Endothelial cell of umbilical vein (primary cell): ENCODE measurements at regions not wholly inside any gene's neighbourhood (a gene's known extent, or its start where the extent isn't known, plus 50 kb on each side); places are given as distances from the start of the nearest gene placed in this dataset.

Experiments
- BruUV-seq: library from RNA; stranded (reverse); fragments of 400-500 nt; replicated peaks from 2 replicates; lab custom pipeline; 2021; lab: Mats Ljungman, UMichigan
- CTCF ChIA-PET: fragments of 300-600, 350-600 bp; sonication (Branson Sonifier 250); formaldehyde crosslinking; loops from one replicate; lab custom pipeline; 2021; ENCODE audit warnings: antibody characterized with exemption, inconsistent platforms; lab: Charles Lee
- POLR2A ChIA-PET: fragments of 300-600, 350-600 bp; sonication (Branson Sonifier 250); formaldehyde crosslinking; loops from one replicate; lab custom pipeline; 2021; ENCODE audit warnings: antibody characterized with exemption, inconsistent platforms; lab: Charles Lee
- DNase-seq: peaks from one replicate; pipeline ENCODE4 v3.0.0-alpha.2; 2011; ENCODE audit warnings: low read depth, low spot score
- FAIRE-seq: peaks from 2 replicates; lab custom pipeline; 2011; peaks lifted over from hg19 to GRCh38; lab: Jason Lieb, UNC
- H2AFZ ChIP-seq: 2 replicates; pipeline ENCODE4 v1.6.0; 2012; ENCODE audit warnings: low read depth, low read length, control low read depth, inconsistent platforms
- H3K27ac ChIP-seq: 2 replicates; pipeline ENCODE4 v1.5.1; 2011; ENCODE audit warnings: low read depth, mild to moderate bottlenecking, control low read depth, low read length, moderate library complexity; ENCODE audit not compliant: insufficient read depth
- H3K27me3 ChIP-seq, 2 experiments: 2 replicates each; pipeline versions ENCODE4 v1.6.0 to v1.6.1; 2011; ENCODE audit warnings: low read length in 2 of 2, mixed read lengths in 1 of 2; ENCODE audit not compliant: control insufficient read depth in 2 of 2, insufficient read depth in 2 of 2
- H3K36me3 ChIP-seq, 2 experiments: 2 replicates in 1 of 2; 3 replicates in 1 of 2; pipeline ENCODE4 v1.5.1; 2011; ENCODE audit warnings: low read length in 2 of 2, mild to moderate bottlenecking in 1 of 2, moderate library complexity in 1 of 2; ENCODE audit not compliant: control insufficient read depth in 2 of 2, insufficient read depth in 2 of 2; ENCODE audit errors: extremely low read depth in 1 of 2
- H3K4me1 ChIP-seq: 3 replicates; pipeline ENCODE4 v1.5.1; 2011; ENCODE audit warnings: mild to moderate bottlenecking, low read length; ENCODE audit not compliant: control insufficient read depth, insufficient read depth; ENCODE audit errors: extremely low read depth
- H3K4me2 ChIP-seq: 2 replicates; pipeline ENCODE4 v1.6.1; 2011; ENCODE audit warnings: low read length, control low read depth, mixed read lengths; ENCODE audit not compliant: insufficient read depth
- H3K4me3 ChIP-seq, 3 experiments: fragments of 200-600 bp in 1 of 3; sonication (generic), shearing (Covaris generic) in 1 of 3; replicated peaks in 1 of 3; 2 replicates each; pipeline ENCODE4 v1.5.1; 2011 to 2016; ENCODE audit warnings: control low read depth in 3 of 3, low read length in 3 of 3, mild to moderate bottlenecking in 2 of 3, inconsistent platforms in 1 of 3, low read depth in 1 of 3, moderate library complexity in 1 of 3; ENCODE audit not compliant: insufficient read depth in 1 of 3
- H3K79me2 ChIP-seq: 2 replicates; pipeline ENCODE4 v1.6.0; 2012; ENCODE audit warnings: low read length, inconsistent platforms; ENCODE audit not compliant: control insufficient read depth, insufficient read depth
- H3K9ac ChIP-seq: replicated peaks from 2 replicates; pipeline ENCODE3; 2011; ENCODE audit warnings: low read length, control low read depth; ENCODE audit not compliant: insufficient read depth; ENCODE audit errors: extremely low read depth
- H3K9me1 ChIP-seq: replicated peaks from 3 replicates; pipeline ENCODE4 v1.6.0; 2011; ENCODE audit warnings: mild to moderate bottlenecking, low read length; ENCODE audit not compliant: control insufficient read depth, insufficient read depth; ENCODE audit errors: extremely low read depth
- H3K9me3 ChIP-seq: replicated peaks from 2 replicates; pipeline ENCODE4 v1.5.1; 2012; ENCODE audit warnings: low read length, inconsistent platforms; ENCODE audit not compliant: control insufficient read depth, insufficient read depth
- H4K20me1 ChIP-seq: replicated peaks from 2 replicates; pipeline ENCODE3; 2011; ENCODE audit warnings: mild to moderate bottlenecking, low read length; ENCODE audit not compliant: control insufficient read depth, insufficient read depth; ENCODE audit errors: extremely low read depth
- CTCF ChIP-seq, 2 donors: IDR thresholded peaks; 1 replicate in 1 of 2; 2 replicates in 1 of 2; pipeline ENCODE4 v1.5.1; 2011; ENCODE audit warnings: low read length in 2 of 2, mild to moderate bottlenecking in 2 of 2, moderate library complexity in 2 of 2, control low read depth in 1 of 2, inconsistent platforms in 1 of 2, low read depth in 1 of 2; ENCODE audit not compliant: insufficient read depth in 1 of 2; ENCODE audit errors: extremely low read depth in 1 of 2
- EZH2 ChIP-seq: IDR thresholded peaks from 2 replicates; pipeline ENCODE4 v1.6.1; 2012; ENCODE audit warnings: borderline replicate concordance, low read depth, mild to moderate bottlenecking, moderate library complexity, low read length, inconsistent platforms; ENCODE audit not compliant: severe bottlenecking
- FOS ChIP-seq: IDR thresholded peaks from 2 replicates; pipeline ENCODE4 v1.6.1; 2011; ENCODE audit warnings: mild to moderate bottlenecking, low read length, moderate library complexity, borderline replicate concordance; ENCODE audit not compliant: insufficient read depth
- GATA2 ChIP-seq: IDR thresholded peaks from 2 replicates; pipeline ENCODE4 v1.7.0; 2011; ENCODE audit warnings: low read depth, mild to moderate bottlenecking, moderate library complexity, mixed read lengths, low read length; ENCODE audit not compliant: insufficient read length, insufficient read depth
- JUN ChIP-seq: IDR thresholded peaks from 2 replicates; pipeline ENCODE4 v1.6.1; 2011; ENCODE audit warnings: borderline replicate concordance, low read depth; ENCODE audit not compliant: insufficient read length, insufficient read depth
- MAX ChIP-seq: IDR thresholded peaks from 2 replicates; pipeline ENCODE4 v1.6.1; 2011; ENCODE audit not compliant: insufficient read depth, insufficient read length
- MYC ChIP-seq: IDR thresholded peaks from one replicate; pipeline ENCODE4 v1.6.1; 2011; ENCODE audit warnings: mild to moderate bottlenecking, low read depth, low read length
- POLR2A ChIP-seq: IDR thresholded peaks from 2 replicates; pipeline ENCODE4 v1.6.1; 2012; ENCODE audit warnings: low read depth, mild to moderate bottlenecking, control low read depth, low read length
- POLR2AphosphoS5 ChIP-seq: IDR thresholded peaks from 2 replicates; pipeline ENCODE4 v1.6.1; 2012; ENCODE audit warnings: low read depth, mild to moderate bottlenecking, control low read depth, low read length, moderate library complexity; ENCODE audit not compliant: insufficient read depth
- dilution Hi-C: fragments of 300-500 bp; cut with MboI; formaldehyde crosslinking; loops from one replicate; pipeline ENCODE4 v1.15.0; 2019; ENCODE audit warnings: low sequenced_read_pairs; ENCODE audit not compliant: extremely low pct_ligation_motif_present
- intact Hi-C: fragments of 100-400 bp; cut with micrococcal nuclease; formaldehyde crosslinking; loops from one replicate; pipeline ENCODE4 v1.10.0; 2022

- no peaks in the 10 kb centered on the region for H3K9me3 ChIP-seq
- intact Hi-C loops = no loop called here
- FAIRE-seq = no peak
- H3K9ac ChIP-seq = no peak overlapping the region
- H3K27ac ChIP-seq = no peak overlapping the region
- H3K27me3 ChIP-seq = no peaks in the 10 kb centered on the region
- H3K9me1 ChIP-seq = no peaks in the 10 kb centered on the region
- H3K4me1 ChIP-seq = no peaks in the 10 kb centered on the region
- H3K4me3 ChIP-seq = no peak overlapping the region
- POLR2A ChIA-PET = no interaction called here
- BruUV-seq = no TSS peak
- no peak for DNase-seq
- H3K79me2 ChIP-seq = no peaks in the 10 kb centered on the region
- dilution Hi-C loops = no loop called here
- H3K36me3 ChIP-seq = no peaks in the 10 kb centered on the region
- TF ChIP-seq CTCF (IDR thresholded peaks at IDR 0.05; ENCODE audit: extremely low read depth in 1 of 2, insufficient read depth in 1 of 2, low read depth in 1 of 2, low read length in 2 of 2) (no peak), MYC (no peak)
- no peak overlapping the region for H2AFZ ChIP-seq
- no peaks in the 10 kb centered on the region for H4K20me1 ChIP-seq
- no peak overlapping the region for H3K4me2 ChIP-seq
- CTCF ChIA-PET = interaction anchor here (1.2 kb wide), 1 partner anchor 1315 kb away, joined by 3 read pairs; no protein-coding TSS in a partner anchor
These were observed 244.5 kb upstream of the NMUR2 start for GRCh38 chr5:152649609-152650008.

- H4K20me1 ChIP-seq = no peaks in the 10 kb centered on the region
- TF ChIP-seq POLR2AphosphoS5 = no peak
- no peak for TF ChIP-seq EZH2
- TF ChIP-seq GATA2 = no peak
- TF ChIP-seq MYC = no peak
- TF ChIP-seq POLR2A = no peak
- no peak for TF ChIP-seq JUN
- TF ChIP-seq CTCF (IDR thresholded peaks at IDR 0.05; ENCODE audit: extremely low read depth in 1 of 2, insufficient read depth in 1 of 2, low read depth in 1 of 2, low read length in 2 of 2) = no peak
- TF ChIP-seq FOS = no peak
- TF ChIP-seq MAX = no peak
- H3K4me2 ChIP-seq = no peak overlapping the region
- dilution Hi-C loops (no loop called here), intact Hi-C loops (no loop called here)
- H2AFZ ChIP-seq = no peak overlapping the region
- FAIRE-seq (no peak), DNase-seq (no peak)
- no peak overlapping the region for H3K9ac ChIP-seq
- H3K4me3 ChIP-seq = no peak overlapping the region
- H3K27me3 ChIP-seq = no peaks in the 10 kb centered on the region
- ChIA-PET CTCF (interaction anchor here (1.2 kb wide), 1 partner anchor 1314 kb away, joined by 3 read pairs; no protein-coding TSS in a partner anchor), POLR2A (no interaction called here)
- H3K9me1 ChIP-seq = no peaks in the 10 kb centered on the region
- H3K36me3 ChIP-seq = no peaks in the 10 kb centered on the region
- H3K79me2 ChIP-seq = no peaks in the 10 kb centered on the region
- no peaks in the 10 kb centered on the region for H3K9me3 ChIP-seq
- no TSS peak for BruUV-seq
- no peak overlapping the region for H3K27ac ChIP-seq
- no peaks in the 10 kb centered on the region for H3K4me1 ChIP-seq
These were observed 245.3 kb upstream of the NMUR2 start for GRCh38 chr5:152650413-152650812.
